Tibial nerve (tissue), 3 donors: ENCODE measurements at regions not wholly inside any gene's neighbourhood (a gene's known extent, or its start where the extent isn't known, plus 50 kb on each side); places are given as distances from the start of the nearest gene placed in this dataset.

Source experiments
- POLR2A ChIP-seq, 2 donors: fragments of 450-650 bp; IDR thresholded peaks; one replicate each; pipeline ENCODE4 v1.6.1; 2017; ENCODE audit warnings: antibody characterized with exemption in 2 of 2, mild to moderate bottlenecking in 2 of 2, moderate library complexity in 2 of 2
- TF ChIP-seq, protein P1 (sequence below), 5 experiments: fragments of 200-600 bp in 3 of 5; fragments of 450-650 bp in 2 of 5; sonication (generic) in 3 of 5; IDR thresholded peaks; one replicate each; pipeline ENCODE4 v1.5.1; 2016 to 2019; ENCODE audit warnings: antibody characterized with exemption in 5 of 5, mild to moderate bottlenecking in 3 of 5, moderate library complexity in 2 of 5

DNA sequence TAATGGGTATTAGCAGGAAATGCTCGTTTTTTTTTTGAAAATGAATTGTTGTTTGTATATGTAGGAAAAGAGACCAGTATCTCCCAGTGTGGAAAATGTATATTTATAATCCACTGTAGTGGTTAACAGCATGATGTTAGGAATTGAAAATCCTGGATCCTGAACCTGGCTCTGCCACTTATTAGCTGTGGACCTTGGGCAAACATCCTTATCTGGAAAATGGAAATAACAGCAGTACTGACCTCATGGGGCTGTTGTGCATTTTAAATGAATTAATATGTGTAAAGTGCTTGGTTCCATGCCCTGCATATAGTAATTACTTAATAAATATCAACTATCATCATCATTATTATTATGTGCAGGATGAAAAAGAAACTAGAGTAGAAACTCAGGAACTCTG, 251.3 kb downstream of the CDCA7 start:
- TF ChIP-seq POLR2A (IDR thresholded peaks at IDR 0.05) = no peak
- TF ChIP-seq, protein P1, sequence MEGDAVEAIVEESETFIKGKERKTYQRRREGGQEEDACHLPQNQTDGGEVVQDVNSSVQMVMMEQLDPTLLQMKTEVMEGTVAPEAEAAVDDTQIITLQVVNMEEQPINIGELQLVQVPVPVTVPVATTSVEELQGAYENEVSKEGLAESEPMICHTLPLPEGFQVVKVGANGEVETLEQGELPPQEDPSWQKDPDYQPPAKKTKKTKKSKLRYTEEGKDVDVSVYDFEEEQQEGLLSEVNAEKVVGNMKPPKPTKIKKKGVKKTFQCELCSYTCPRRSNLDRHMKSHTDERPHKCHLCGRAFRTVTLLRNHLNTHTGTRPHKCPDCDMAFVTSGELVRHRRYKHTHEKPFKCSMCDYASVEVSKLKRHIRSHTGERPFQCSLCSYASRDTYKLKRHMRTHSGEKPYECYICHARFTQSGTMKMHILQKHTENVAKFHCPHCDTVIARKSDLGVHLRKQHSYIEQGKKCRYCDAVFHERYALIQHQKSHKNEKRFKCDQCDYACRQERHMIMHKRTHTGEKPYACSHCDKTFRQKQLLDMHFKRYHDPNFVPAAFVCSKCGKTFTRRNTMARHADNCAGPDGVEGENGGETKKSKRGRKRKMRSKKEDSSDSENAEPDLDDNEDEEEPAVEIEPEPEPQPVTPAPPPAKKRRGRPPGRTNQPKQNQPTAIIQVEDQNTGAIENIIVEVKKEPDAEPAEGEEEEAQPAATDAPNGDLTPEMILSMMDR (IDR thresholded peaks at IDR 0.05) = no peak
